Caco-2 (cell line): ENCODE measurements at regions not wholly inside any gene's neighbourhood (a gene's known extent, or its start where the extent isn't known, plus 50 kb on each side); places are given as distances from the start of the nearest gene placed in this dataset.

Source experiments
- BruUV-seq: library from RNA; stranded (reverse); fragments of 400-500 nt; replicated peaks from 2 replicates; lab custom pipeline; 2021; lab: Mats Ljungman, UMichigan
- CTCF ChIA-PET: fragments of 300-600 bp; sonication (Branson Sonifier 250); formaldehyde crosslinking; loops from one replicate; lab custom pipeline; 2022; ENCODE audit warnings: antibody characterized with exemption; lab: Charles Lee
- POLR2A ChIA-PET: fragments of 300-600 bp; sonication (Branson Sonifier 250); formaldehyde crosslinking; loops from one replicate; lab custom pipeline; 2022; ENCODE audit warnings: antibody characterized with exemption; lab: Charles Lee
- DNase-seq, 2 experiments: peaks; one replicate each; pipeline versions ENCODE4 v3.0.0 to v3.0.0-alpha.2; 2020 to 2022
- H3K27me3 ChIP-seq: replicated peaks from 2 replicates; pipeline ENCODE4 v1.6.0; 2011; ENCODE audit warnings: low read length; ENCODE audit not compliant: control insufficient read depth, insufficient read depth
- H3K36me3 ChIP-seq: 2 replicates; pipeline ENCODE4 v1.5.1; 2011; ENCODE audit warnings: low read length; ENCODE audit not compliant: control insufficient read depth, insufficient read depth
- H3K4me1 ChIP-seq: fragments of 250-450 bp; sonication (Bioruptor Pico); 2 replicates; pipeline ENCODE4 v1.5.1; 2020; ENCODE audit warnings: mild to moderate bottlenecking
- H3K4me3 ChIP-seq: 2 replicates; pipeline ENCODE4 v1.5.1; 2011; ENCODE audit warnings: low read depth, mild to moderate bottlenecking, control low read depth, low read length
- H3K9me3 ChIP-seq: fragments of 250-450 bp; sonication (Bioruptor Pico); 2 replicates; pipeline ENCODE4 v1.5.1; 2020; ENCODE audit warnings: mild to moderate bottlenecking, moderate library complexity
- H3K27ac Mint-ChIP-seq: one replicate; pipeline ENCODE4 v1.8.0; 2022; ENCODE audit warnings: mixed read lengths; ENCODE audit not compliant: unreplicated experiment
- H3K27me3 Mint-ChIP-seq: one replicate; pipeline ENCODE4 v1.8.0; 2022; ENCODE audit warnings: mixed read lengths; ENCODE audit not compliant: insufficient read depth, unreplicated experiment
- H3K36me3 Mint-ChIP-seq: one replicate; pipeline ENCODE4 v1.8.0; 2022; ENCODE audit warnings: mild to moderate bottlenecking, mixed read lengths; ENCODE audit not compliant: insufficient read depth, unreplicated experiment
- H3K4me1 Mint-ChIP-seq: one replicate; pipeline ENCODE4 v1.8.0; 2022; ENCODE audit warnings: low read depth, mixed read lengths; ENCODE audit not compliant: unreplicated experiment
- H3K4me3 Mint-ChIP-seq: one replicate; pipeline ENCODE4 v1.8.0; 2022; ENCODE audit warnings: mild to moderate bottlenecking, moderate library complexity, mixed read lengths; ENCODE audit not compliant: unreplicated experiment
- H3K9me3 Mint-ChIP-seq: one replicate; pipeline ENCODE4 v1.8.0; 2022; ENCODE audit warnings: mixed read lengths; ENCODE audit not compliant: unreplicated experiment
- intact Hi-C: fragments of 100-400 bp; cut with micrococcal nuclease; formaldehyde crosslinking; loops from one replicate; pipeline ENCODE4 v1.10.0; 2022; ENCODE audit not compliant: unreplicated experiment
- TF ChIP-seq, protein P1 (sequence below), 2 experiments: fragments of 200-600 bp in 1 of 2; IDR thresholded peaks; 1 replicate in 1 of 2; 2 replicates in 1 of 2; pipeline versions ENCODE4 v1.5.1 to v1.8.0; 2011 to 2022; ENCODE audit warnings: antibody characterized with exemption in 1 of 2, control low read depth in 1 of 2, inconsistent platforms in 1 of 2, low read depth in 1 of 2, low read length in 1 of 2, mild to moderate bottlenecking in 1 of 2, moderate library complexity in 1 of 2; ENCODE audit not compliant: insufficient read depth in 1 of 2, severe bottlenecking in 1 of 2, unreplicated experiment in 1 of 2

- H3K27me3 ChIP-seq: no peaks in the 10 kb centered on the region
- ChIA-PET CTCF (no interaction called here), POLR2A (no interaction called here)
- TF ChIP-seq, protein P1, sequence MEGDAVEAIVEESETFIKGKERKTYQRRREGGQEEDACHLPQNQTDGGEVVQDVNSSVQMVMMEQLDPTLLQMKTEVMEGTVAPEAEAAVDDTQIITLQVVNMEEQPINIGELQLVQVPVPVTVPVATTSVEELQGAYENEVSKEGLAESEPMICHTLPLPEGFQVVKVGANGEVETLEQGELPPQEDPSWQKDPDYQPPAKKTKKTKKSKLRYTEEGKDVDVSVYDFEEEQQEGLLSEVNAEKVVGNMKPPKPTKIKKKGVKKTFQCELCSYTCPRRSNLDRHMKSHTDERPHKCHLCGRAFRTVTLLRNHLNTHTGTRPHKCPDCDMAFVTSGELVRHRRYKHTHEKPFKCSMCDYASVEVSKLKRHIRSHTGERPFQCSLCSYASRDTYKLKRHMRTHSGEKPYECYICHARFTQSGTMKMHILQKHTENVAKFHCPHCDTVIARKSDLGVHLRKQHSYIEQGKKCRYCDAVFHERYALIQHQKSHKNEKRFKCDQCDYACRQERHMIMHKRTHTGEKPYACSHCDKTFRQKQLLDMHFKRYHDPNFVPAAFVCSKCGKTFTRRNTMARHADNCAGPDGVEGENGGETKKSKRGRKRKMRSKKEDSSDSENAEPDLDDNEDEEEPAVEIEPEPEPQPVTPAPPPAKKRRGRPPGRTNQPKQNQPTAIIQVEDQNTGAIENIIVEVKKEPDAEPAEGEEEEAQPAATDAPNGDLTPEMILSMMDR (IDR thresholded peaks at IDR 0.05; ENCODE audit: insufficient read depth in 1 of 2, low read depth in 1 of 2, low read length in 1 of 2, severe bottlenecking in 1 of 2, unreplicated experiment in 1 of 2): no peak
- no peaks in the 10 kb centered on the region for H3K9me3 ChIP-seq
- H3K36me3 ChIP-seq: no peaks in the 10 kb centered on the region
- intact Hi-C loops: no loop called here
- no peak for DNase-seq
- BruUV-seq: no TSS peak
- Mint-ChIP-seq H3K27me3 (no peaks in the 10 kb centered on the region), H3K27ac (no peak overlapping the region), H3K4me3 (no peak overlapping the region), H3K36me3 (no peaks in the 10 kb centered on the region), H3K9me3 (no peaks in the 10 kb centered on the region), H3K4me1 (no peaks in the 10 kb centered on the region)
- H3K4me3 ChIP-seq: no peak overlapping the region
- H3K4me1 ChIP-seq: no peaks in the 10 kb centered on the region
These were observed 495.9 kb upstream of the ANKRD30A start for GRCh38 chr10:36629476-36629875.

DNA sequence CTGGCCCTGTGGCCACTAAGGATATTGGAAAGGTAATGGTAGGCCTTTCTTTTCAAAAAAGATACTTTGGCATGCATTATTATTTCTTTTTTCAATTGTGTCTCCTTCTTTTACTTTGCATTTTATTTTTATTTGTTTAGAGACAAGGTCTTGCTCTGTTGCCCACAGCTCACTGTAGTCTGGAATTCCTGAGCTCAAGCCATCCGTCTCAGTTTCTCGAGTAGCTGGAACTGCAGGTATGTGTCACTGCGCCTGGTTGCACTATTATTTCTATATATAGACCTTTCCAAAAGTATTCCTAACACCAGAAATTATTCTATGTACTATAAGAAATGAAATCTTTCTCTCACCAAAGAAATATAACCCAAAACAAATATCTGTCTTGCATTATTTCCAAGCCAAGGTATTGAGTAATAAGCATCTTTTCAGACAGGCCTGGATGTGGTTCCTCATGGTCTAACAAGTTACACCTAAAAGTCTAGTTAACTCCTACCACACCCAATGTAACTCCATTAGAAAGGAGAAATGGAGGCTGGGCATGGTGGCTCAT, 500.8 kb upstream of the ANKRD30A start:
- no peaks in the 10 kb centered on the region for H3K36me3 ChIP-seq
- no TSS peak for BruUV-seq
- H3K27ac Mint-ChIP-seq: no peak overlapping the region
- ChIA-PET POLR2A (no interaction called here), CTCF (no interaction called here)
- H3K4me1 ChIP-seq: no peaks in the 10 kb centered on the region
- no peak for DNase-seq
- H3K9me3 ChIP-seq: no peaks in the 10 kb centered on the region
- H3K36me3 Mint-ChIP-seq: no peaks in the 10 kb centered on the region
- no peaks in the 10 kb centered on the region for H3K9me3 Mint-ChIP-seq
- no peak overlapping the region for H3K4me3 ChIP-seq
- no peaks in the 10 kb centered on the region for H3K4me1 Mint-ChIP-seq
- TF ChIP-seq, protein P1 (IDR thresholded peaks at IDR 0.05; ENCODE audit: insufficient read depth in 1 of 2, low read depth in 1 of 2, low read length in 1 of 2, severe bottlenecking in 1 of 2, unreplicated experiment in 1 of 2): no peak
- H3K27me3 ChIP-seq: no peaks in the 10 kb centered on the region
- peaks cover 3% of the 10 kb centered on the region for H3K27me3 Mint-ChIP-seq
- intact Hi-C loops: no loop called here
- H3K4me3 Mint-ChIP-seq: no peak overlapping the region

DNA sequence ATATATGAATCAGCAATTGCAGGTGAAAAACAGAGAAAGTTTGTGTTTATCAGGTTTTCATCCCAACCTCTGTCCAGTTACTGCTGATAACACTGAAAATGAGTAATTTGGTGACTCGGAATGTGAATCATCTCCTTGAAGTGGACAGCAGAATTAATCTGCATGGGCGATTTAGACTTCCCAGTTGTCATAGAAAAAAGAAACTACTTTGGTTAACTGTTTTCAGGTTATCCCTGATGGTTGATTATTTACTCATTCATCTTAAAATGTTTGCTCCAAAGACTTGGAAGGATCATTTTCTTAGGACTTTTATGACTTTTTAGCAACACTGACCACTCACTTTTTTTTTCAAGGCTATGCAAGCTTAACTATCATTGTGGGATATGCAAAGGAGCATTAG, 504.1 kb upstream of the ANKRD30A start:
- H3K4me1 Mint-ChIP-seq: no peaks in the 10 kb centered on the region
- H3K4me1 ChIP-seq: no peaks in the 10 kb centered on the region
- no peaks in the 10 kb centered on the region for H3K36me3 ChIP-seq
- DNase-seq: no peak
- peaks cover 3% of the 10 kb centered on the region for H3K27me3 Mint-ChIP-seq
- no TSS peak for BruUV-seq
- TF ChIP-seq, protein P1 (IDR thresholded peaks at IDR 0.05; ENCODE audit: insufficient read depth in 1 of 2, low read depth in 1 of 2, low read length in 1 of 2, severe bottlenecking in 1 of 2, unreplicated experiment in 1 of 2): no peak
- intact Hi-C loops: no loop called here
- no peak overlapping the region for H3K4me3 ChIP-seq
- no peaks in the 10 kb centered on the region for H3K9me3 Mint-ChIP-seq
- H3K9me3 ChIP-seq: no peaks in the 10 kb centered on the region
- H3K27ac Mint-ChIP-seq: no peak overlapping the region
- ChIA-PET CTCF (no interaction called here), POLR2A (no interaction called here)
- no peaks in the 10 kb centered on the region for H3K27me3 ChIP-seq
- H3K4me3 Mint-ChIP-seq: no peak overlapping the region
- H3K36me3 Mint-ChIP-seq: no peaks in the 10 kb centered on the region
